GM21825 (cell line): ENCODE measurements at regions not wholly inside any gene's neighbourhood (a gene's known extent, or its start where the extent isn't known, plus 50 kb on each side); places are given as distances from the start of the nearest gene placed in this dataset.
"Not testable (repeated sequence)": the region's sequence is repeated elsewhere in the genome, so short reads cannot be mapped to it uniquely, and the experiment has no call there.

Experiments
- ATAC-seq: cut with Tn5 transposase; IDR thresholded peaks from one replicate; pipeline ENCODE4 v1.9.1; 2021; ENCODE audit warnings: mild to moderate bottlenecking, moderate library complexity; ENCODE audit not compliant: unreplicated experiment

GRCh38 chr6:68080074-68080473, 555.0 kb upstream of the ADGRB3 start:
- ATAC-seq: no peak

- no peak for ATAC-seq
These were observed 557.4 kb upstream of the ADGRB3 start for GRCh38 chr6:68077661-68078060.

- ATAC-seq: no peak
These were observed 563.3 kb upstream of the ADGRB3 start for GRCh38 chr6:68071740-68072139.

- ATAC-seq: no peak
These were observed 565.0 kb upstream of the ADGRB3 start for GRCh38 chr6:68069921-68070710.

- ATAC-seq: no peak
These were observed 575.2 kb upstream of the ADGRB3 start for GRCh38 chr6:68059899-68060298.

GRCh38 chr6:68059261-68059660, 575.8 kb upstream of the ADGRB3 start:
- no peak for ATAC-seq

GRCh38 chr6:68056596-68056995, 578.5 kb upstream of the ADGRB3 start:
- not testable (repeated sequence) for ATAC-seq

GRCh38 chr6:68054756-68055155, 580.3 kb upstream of the ADGRB3 start:
- ATAC-seq: no peak

GRCh38 chr6:68053805-68054373, 581.2 kb upstream of the ADGRB3 start:
- no peak for ATAC-seq

GRCh38 chr6:68052234-68052633, 582.8 kb upstream of the ADGRB3 start:
- no peak for ATAC-seq

- ATAC-seq: no peak
These were observed 585.5 kb upstream of the ADGRB3 start for GRCh38 chr6:68049562-68049961.

GRCh38 chr6:68046756-68047155, 588.3 kb upstream of the ADGRB3 start:
- ATAC-seq: no peak

- no peak for ATAC-seq
These were observed 588.8 kb upstream of the ADGRB3 start for GRCh38 chr6:68046302-68046701.

GRCh38 chr6:68045193-68045592, 589.9 kb upstream of the ADGRB3 start:
- no peak for ATAC-seq

- ATAC-seq: no peak
These were observed 590.8 kb upstream of the ADGRB3 start for GRCh38 chr6:68044264-68044663.

GRCh38 chr6:68043122-68043398, 592.0 kb upstream of the ADGRB3 start:
- ATAC-seq: no peak

GRCh38 chr6:68042339-68043121, 592.6 kb upstream of the ADGRB3 start:
- no peak for ATAC-seq

- ATAC-seq: no peak
These were observed 594.3 kb upstream of the ADGRB3 start for GRCh38 chr6:68040780-68041179.

- no peak for ATAC-seq
These were observed 594.7 kb upstream of the ADGRB3 start for GRCh38 chr6:68040312-68040778.

- ATAC-seq: no peak
These were observed 595.3 kb upstream of the ADGRB3 start for GRCh38 chr6:68039641-68040311.

- no peak for ATAC-seq
These were observed 596.2 kb upstream of the ADGRB3 start for GRCh38 chr6:68038815-68039408.
